ENCODE measurements at regions not wholly inside any gene's neighbourhood (a gene's known extent, or its start where the extent isn't known, plus 50 kb on each side); places are given as distances from the start of the nearest gene placed in this dataset.

GRCh38 chr7:89775459-89775858, 378.8 kb upstream of the STEAP1 start:
- no peak for TF ChIP-seq POLR2A (IDR thresholded peaks at IDR 0.05; ENCODE audit: low read depth, low read length)
- TF ChIP-seq TAF1 (IDR thresholded peaks at IDR 0.05; ENCODE audit: borderline replicate concordance, low read depth, low read length), result no peak
- TF ChIP-seq POLR2AphosphoS5 (IDR thresholded peaks at IDR 0.05; ENCODE audit: low read depth, low read length), result no peak
- FAIRE-seq (no peak), DNase-seq (ENCODE audit: insufficient read length) (no peak)

DNA sequence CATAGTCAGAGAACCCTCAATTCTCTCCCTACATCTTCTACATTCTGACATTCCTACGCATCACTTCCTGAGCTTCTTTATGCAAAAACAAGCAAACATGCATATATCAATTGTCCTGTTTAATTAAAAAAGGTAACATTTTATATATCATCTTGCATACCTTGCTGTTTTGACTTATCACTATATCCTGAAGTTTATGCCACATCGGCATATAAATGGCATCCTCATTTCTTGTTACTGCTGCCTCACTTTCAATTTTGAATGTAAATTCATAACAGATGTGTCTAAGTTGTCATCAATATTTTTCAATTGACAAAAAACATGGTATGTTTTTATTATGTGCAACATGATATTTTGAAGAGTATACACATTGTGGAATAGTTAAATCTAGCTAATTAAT, 377.3 kb upstream of the STEAP1 start:
- FAIRE-seq (no peak), DNase-seq (ENCODE audit: insufficient read length) (no peak)
- TF ChIP-seq POLR2AphosphoS5 (IDR thresholded peaks at IDR 0.05; ENCODE audit: low read depth, low read length) (no peak), TAF1 (IDR thresholded peaks at IDR 0.05; ENCODE audit: borderline replicate concordance, low read depth, low read length) (no peak), POLR2A (IDR thresholded peaks at IDR 0.05; ENCODE audit: low read depth, low read length) (no peak)

DNA sequence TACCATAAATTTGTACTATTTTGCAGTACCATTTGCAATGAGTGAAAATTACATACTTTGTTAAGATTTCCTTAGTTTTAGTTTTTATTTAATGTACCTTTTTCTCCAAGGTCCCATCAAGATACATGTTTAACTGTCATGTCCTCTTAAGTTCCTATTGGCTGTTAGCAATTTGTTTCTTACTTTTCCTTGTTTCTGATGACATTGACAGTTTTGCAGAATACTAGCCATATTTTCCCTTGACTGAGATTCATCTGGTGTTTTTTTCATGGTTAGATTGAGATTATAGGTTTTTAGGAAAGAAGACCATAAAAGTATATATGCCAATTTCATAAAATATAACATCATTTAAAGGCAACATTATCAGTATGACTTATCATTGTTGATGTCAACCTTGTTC, 376.8 kb upstream of the STEAP1 start:
- TF ChIP-seq TAF1 (IDR thresholded peaks at IDR 0.05; ENCODE audit: borderline replicate concordance, low read depth, low read length) (no peak), POLR2A (IDR thresholded peaks at IDR 0.05; ENCODE audit: low read depth, low read length) (no peak), POLR2AphosphoS5 (IDR thresholded peaks at IDR 0.05; ENCODE audit: low read depth, low read length) (no peak)

GRCh38 chr7:89780291-89780690, 374.0 kb upstream of the STEAP1 start:
- no peak for FAIRE-seq
- TF ChIP-seq TAF1 (IDR thresholded peaks at IDR 0.05; ENCODE audit: borderline replicate concordance, low read depth, low read length) (no peak), POLR2AphosphoS5 (IDR thresholded peaks at IDR 0.05; ENCODE audit: low read depth, low read length) (no peak), POLR2A (IDR thresholded peaks at IDR 0.05; ENCODE audit: low read depth, low read length) (no peak)
- DNase-seq (ENCODE audit: insufficient read length), result no peak

More for the DNA sequence above, 376.8 kb upstream of the STEAP1 start:
- FAIRE-seq (no peak), DNase-seq (ENCODE audit: insufficient read length) (no peak)

- no peak for FAIRE-seq
- DNase-seq (ENCODE audit: insufficient read length), result no peak
- no peak for TF ChIP-seq POLR2A (IDR thresholded peaks at IDR 0.05; ENCODE audit: low read depth, low read length)
- no peak for TF ChIP-seq POLR2AphosphoS5 (IDR thresholded peaks at IDR 0.05; ENCODE audit: low read depth, low read length)
- TF ChIP-seq TAF1 (IDR thresholded peaks at IDR 0.05; ENCODE audit: borderline replicate concordance, low read depth, low read length), result no peak
Observed at GRCh38 chr7:89796481-89796880, 357.8 kb upstream of the STEAP1 start.

DNA sequence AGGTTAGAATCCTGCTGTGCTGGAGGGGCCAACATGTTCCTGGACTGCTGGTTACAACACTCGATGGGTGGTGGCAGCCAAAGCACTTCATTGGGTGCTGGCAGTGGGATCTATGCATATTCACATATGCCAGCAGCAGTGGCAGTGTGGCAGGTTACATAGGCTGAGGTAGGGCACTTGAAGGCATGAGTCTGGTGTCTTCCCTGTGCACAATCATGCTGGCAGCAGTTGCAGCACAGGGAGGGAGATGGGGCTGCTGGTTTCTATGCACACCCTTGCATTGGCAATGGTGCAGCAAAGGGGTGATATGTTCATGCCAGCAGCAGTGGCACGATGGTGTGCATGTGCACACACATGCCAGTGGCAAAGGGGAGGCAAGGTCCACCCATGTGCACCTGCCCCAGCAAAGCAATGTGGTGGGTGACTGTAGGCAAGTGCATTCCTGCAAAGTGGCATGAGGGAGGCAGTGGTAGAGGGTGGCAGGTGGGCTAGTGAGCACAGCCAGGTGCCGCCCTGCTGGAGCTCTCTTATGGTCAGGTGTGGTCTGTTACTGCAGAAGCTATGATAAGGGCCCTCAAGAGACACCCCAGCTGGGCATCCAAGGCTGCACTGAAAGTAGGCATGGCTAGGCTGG, 356.2 kb upstream of the STEAP1 start:
- FAIRE-seq (no peak), DNase-seq (ENCODE audit: insufficient read length) (no peak)
- no peak for TF ChIP-seq TAF1 (IDR thresholded peaks at IDR 0.05; ENCODE audit: borderline replicate concordance, low read depth, low read length)
- no peak for TF ChIP-seq POLR2A (IDR thresholded peaks at IDR 0.05; ENCODE audit: low read depth, low read length)
- no peak for TF ChIP-seq POLR2AphosphoS5 (IDR thresholded peaks at IDR 0.05; ENCODE audit: low read depth, low read length)

- FAIRE-seq, result no peak
- DNase-seq (ENCODE audit: insufficient read length), result no peak
- TF ChIP-seq POLR2AphosphoS5 (IDR thresholded peaks at IDR 0.05; ENCODE audit: low read depth, low read length), result no peak
- TF ChIP-seq TAF1 (IDR thresholded peaks at IDR 0.05; ENCODE audit: borderline replicate concordance, low read depth, low read length), result no peak
- TF ChIP-seq POLR2A (IDR thresholded peaks at IDR 0.05; ENCODE audit: low read depth, low read length), result no peak
Observed at GRCh38 chr7:89798599-89798996, 355.7 kb upstream of the STEAP1 start.

DNA sequence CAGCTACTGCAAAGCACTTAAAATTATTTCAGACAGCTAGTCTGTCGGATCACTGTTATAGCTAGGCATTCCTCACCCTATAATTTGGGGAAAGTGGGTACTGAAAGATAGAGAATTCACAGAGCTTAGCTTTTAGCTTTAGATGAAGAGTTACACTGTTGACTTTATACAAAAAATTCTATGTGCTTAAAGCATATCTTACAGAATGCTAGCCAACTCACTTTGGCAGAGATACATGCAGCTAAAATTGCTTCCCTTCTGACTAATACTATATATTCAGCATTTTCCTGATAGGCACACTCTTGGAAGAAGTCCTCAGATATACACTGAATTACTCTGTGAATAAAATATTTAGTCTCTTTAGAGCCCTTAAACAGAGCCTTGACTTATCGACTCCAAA, 353.5 kb upstream of the STEAP1 start:
- no peak for FAIRE-seq
- DNase-seq (ENCODE audit: insufficient read length), result no peak
- no peak for TF ChIP-seq POLR2AphosphoS5 (IDR thresholded peaks at IDR 0.05; ENCODE audit: low read depth, low read length)
- TF ChIP-seq POLR2A (IDR thresholded peaks at IDR 0.05; ENCODE audit: low read depth, low read length), result no peak
- no peak for TF ChIP-seq TAF1 (IDR thresholded peaks at IDR 0.05; ENCODE audit: borderline replicate concordance, low read depth, low read length)

- FAIRE-seq, result no peak
- TF ChIP-seq POLR2A (IDR thresholded peaks at IDR 0.05; ENCODE audit: low read depth, low read length) (no peak), TAF1 (IDR thresholded peaks at IDR 0.05; ENCODE audit: borderline replicate concordance, low read depth, low read length) (no peak), POLR2AphosphoS5 (IDR thresholded peaks at IDR 0.05; ENCODE audit: low read depth, low read length) (no peak)
- DNase-seq (ENCODE audit: insufficient read length), result no peak
Observed at GRCh38 chr7:89809291-89809690, 345.0 kb upstream of the STEAP1 start.

GRCh38 chr7:89813081-89813480, 341.2 kb upstream of the STEAP1 start:
- DNase-seq (ENCODE audit: insufficient read length), result no peak
- FAIRE-seq, result no peak
- TF ChIP-seq POLR2A (IDR thresholded peaks at IDR 0.05; ENCODE audit: low read depth, low read length), result no peak
- no peak for TF ChIP-seq TAF1 (IDR thresholded peaks at IDR 0.05; ENCODE audit: borderline replicate concordance, low read depth, low read length)
- no peak for TF ChIP-seq POLR2AphosphoS5 (IDR thresholded peaks at IDR 0.05; ENCODE audit: low read depth, low read length)

DNA sequence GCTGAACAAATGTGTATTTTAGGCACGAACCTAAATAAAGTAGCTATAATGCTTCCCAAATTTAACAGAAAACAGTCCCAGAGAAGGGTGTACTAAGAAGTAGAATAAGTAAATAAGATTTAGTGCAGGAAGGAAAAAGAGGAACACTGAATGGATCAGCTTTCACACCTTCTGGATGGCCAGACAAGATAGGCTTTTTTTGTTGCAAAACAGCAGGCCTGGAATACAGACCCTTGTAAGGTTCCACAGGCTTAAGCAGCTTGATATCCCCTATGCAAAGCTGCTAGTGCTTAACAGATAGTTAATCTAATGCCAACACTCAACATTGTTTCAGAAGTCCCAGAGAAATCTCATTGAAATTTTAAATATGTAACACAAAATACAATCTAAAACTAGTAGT, 328.1 kb upstream of the STEAP1 start:
- no peak for FAIRE-seq
- no peak for TF ChIP-seq TAF1 (IDR thresholded peaks at IDR 0.05; ENCODE audit: borderline replicate concordance, low read depth, low read length)
- TF ChIP-seq POLR2AphosphoS5 (IDR thresholded peaks at IDR 0.05; ENCODE audit: low read depth, low read length), result no peak
- DNase-seq (ENCODE audit: insufficient read length), result no peak

GRCh38 chr7:89826557-89826956, 327.7 kb upstream of the STEAP1 start:
- no peak for FAIRE-seq
- no peak for DNase-seq (ENCODE audit: insufficient read length)
- no peak for TF ChIP-seq POLR2AphosphoS5 (IDR thresholded peaks at IDR 0.05; ENCODE audit: low read depth, low read length)
- no peak for TF ChIP-seq TAF1 (IDR thresholded peaks at IDR 0.05; ENCODE audit: borderline replicate concordance, low read depth, low read length)
- TF ChIP-seq POLR2A (IDR thresholded peaks at IDR 0.05; ENCODE audit: low read depth, low read length), result no peak

Measured in GM12892 (cell line).